ENCODE measurements at regions not wholly inside any gene's neighbourhood (a gene's known extent, or its start where the extent isn't known, plus 50 kb on each side); places are given as distances from the start of the nearest gene placed in this dataset.

GRCh38 chr9:89883401-89884341 is 278.9 kb downstream of the GADD45G start:
- Histone ChIP-seq H3K27ac (no peak overlapping the region), H3K36me3 (replicated peaks) (no peaks in the 10 kb centered on the region), H3K4me3 (ENCODE audit: low read depth, low read length) (no peak overlapping the region), H3K27me3 (replicated peaks) (no peaks in the 10 kb centered on the region)
- TF ChIP-seq CTCF (IDR thresholded peaks at IDR 0.05; ENCODE audit: low read depth, low read length, missing control alignments), result no peak
- DNase-seq, result no peak
- in situ Hi-C loops (cut with HindIII; ENCODE audit: low pct_ligation_motif_present, low sequenced_read_pairs), result no loop called here

GRCh38 chr9:89884356-89885083 is 279.7 kb downstream of the GADD45G start:
- DNase-seq, result no peak
- H3K27me3 ChIP-seq (replicated peaks), result no peaks in the 10 kb centered on the region
- no peak overlapping the region for H3K27ac ChIP-seq
- no peak for TF ChIP-seq CTCF (IDR thresholded peaks at IDR 0.05; ENCODE audit: low read depth, low read length, missing control alignments)
- in situ Hi-C loops (cut with HindIII; ENCODE audit: low pct_ligation_motif_present, low sequenced_read_pairs), result no loop called here
- no peak overlapping the region for H3K4me3 ChIP-seq (ENCODE audit: low read depth, low read length)
- no peaks in the 10 kb centered on the region for H3K36me3 ChIP-seq (replicated peaks)

- Histone ChIP-seq H3K27ac (no peak overlapping the region), H3K36me3 (replicated peaks) (no peaks in the 10 kb centered on the region), H3K4me3 (ENCODE audit: low read depth, low read length) (no peak overlapping the region), H3K27me3 (replicated peaks) (no peaks in the 10 kb centered on the region)
- no peak for TF ChIP-seq CTCF (IDR thresholded peaks at IDR 0.05; ENCODE audit: low read depth, low read length, missing control alignments)
- DNase-seq, result no peak
- in situ Hi-C loops (cut with HindIII; ENCODE audit: low pct_ligation_motif_present, low sequenced_read_pairs), result no loop called here
Measured at GRCh38 chr9:89885156-89885555, 280.3 kb downstream of the GADD45G start.

GRCh38 chr9:89886281-89886700 is 281.5 kb downstream of the GADD45G start:
- H3K36me3 ChIP-seq (replicated peaks), result no peaks in the 10 kb centered on the region
- no peak overlapping the region for H3K27ac ChIP-seq
- no peak for DNase-seq
- H3K27me3 ChIP-seq (replicated peaks), result no peaks in the 10 kb centered on the region
- H3K4me3 ChIP-seq (ENCODE audit: low read depth, low read length), result no peak overlapping the region
- in situ Hi-C loops (cut with HindIII; ENCODE audit: low pct_ligation_motif_present, low sequenced_read_pairs), result no loop called here
- no peak for TF ChIP-seq CTCF (IDR thresholded peaks at IDR 0.05; ENCODE audit: low read depth, low read length, missing control alignments)

GRCh38 chr9:89887286-89887685 is 282.5 kb downstream of the GADD45G start:
- no peak for DNase-seq
- in situ Hi-C loops (cut with HindIII; ENCODE audit: low pct_ligation_motif_present, low sequenced_read_pairs), result no loop called here
- H3K4me3 ChIP-seq (ENCODE audit: low read depth, low read length), result no peak overlapping the region
- TF ChIP-seq CTCF (IDR thresholded peaks at IDR 0.05; ENCODE audit: low read depth, low read length, missing control alignments), result no peak
- H3K27ac ChIP-seq, result no peak overlapping the region
- no peaks in the 10 kb centered on the region for H3K36me3 ChIP-seq (replicated peaks)
- no peaks in the 10 kb centered on the region for H3K27me3 ChIP-seq (replicated peaks)

All from brain microvascular endothelial cell (primary cell).